ENCODE measurements at regions not wholly inside any gene's neighbourhood (a gene's known extent, or its start where the extent isn't known, plus 50 kb on each side); places are given as distances from the start of the nearest gene placed in this dataset.

DNA sequence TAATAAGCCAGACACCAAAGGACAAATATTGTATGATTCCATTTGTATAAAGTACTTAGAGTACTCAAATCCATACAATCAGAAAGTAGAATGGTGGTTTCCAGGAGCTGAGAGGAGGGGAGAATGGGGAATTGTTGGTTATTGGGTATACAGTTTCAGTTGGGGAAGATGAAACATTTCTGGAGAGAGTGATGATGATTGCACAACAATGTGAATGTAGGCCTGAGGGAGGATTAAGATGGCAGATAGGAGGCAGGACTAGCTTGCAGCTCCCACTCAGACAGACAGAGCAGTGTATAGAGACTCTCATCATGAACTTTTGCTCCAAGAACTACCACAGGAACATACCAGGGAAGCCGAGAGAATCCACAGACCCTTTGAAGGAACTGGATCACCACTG is 75.7 kb upstream of the PAK3 start:
- TF ChIP-seq MYC (IDR thresholded peaks at IDR 0.05; ENCODE audit: low read depth, low read length) = no peak
- TF ChIP-seq POLR2A (IDR thresholded peaks at IDR 0.05; ENCODE audit: low read depth, low read length) = no peak
- TF ChIP-seq, protein P1, sequence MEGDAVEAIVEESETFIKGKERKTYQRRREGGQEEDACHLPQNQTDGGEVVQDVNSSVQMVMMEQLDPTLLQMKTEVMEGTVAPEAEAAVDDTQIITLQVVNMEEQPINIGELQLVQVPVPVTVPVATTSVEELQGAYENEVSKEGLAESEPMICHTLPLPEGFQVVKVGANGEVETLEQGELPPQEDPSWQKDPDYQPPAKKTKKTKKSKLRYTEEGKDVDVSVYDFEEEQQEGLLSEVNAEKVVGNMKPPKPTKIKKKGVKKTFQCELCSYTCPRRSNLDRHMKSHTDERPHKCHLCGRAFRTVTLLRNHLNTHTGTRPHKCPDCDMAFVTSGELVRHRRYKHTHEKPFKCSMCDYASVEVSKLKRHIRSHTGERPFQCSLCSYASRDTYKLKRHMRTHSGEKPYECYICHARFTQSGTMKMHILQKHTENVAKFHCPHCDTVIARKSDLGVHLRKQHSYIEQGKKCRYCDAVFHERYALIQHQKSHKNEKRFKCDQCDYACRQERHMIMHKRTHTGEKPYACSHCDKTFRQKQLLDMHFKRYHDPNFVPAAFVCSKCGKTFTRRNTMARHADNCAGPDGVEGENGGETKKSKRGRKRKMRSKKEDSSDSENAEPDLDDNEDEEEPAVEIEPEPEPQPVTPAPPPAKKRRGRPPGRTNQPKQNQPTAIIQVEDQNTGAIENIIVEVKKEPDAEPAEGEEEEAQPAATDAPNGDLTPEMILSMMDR (IDR thresholded peaks at IDR 0.05; ENCODE audit: extremely low read depth in 1 of 2, insufficient read depth in 1 of 2, low read depth in 1 of 2, low read length in 2 of 2) = no peak
- TF ChIP-seq EZH2 (IDR thresholded peaks at IDR 0.05; ENCODE audit: borderline replicate concordance, low read depth, low read length, severe bottlenecking) = no peak
- TF ChIP-seq POLR2AphosphoS5 (IDR thresholded peaks at IDR 0.05; ENCODE audit: insufficient read depth, low read depth, low read length) = no peak
- TF ChIP-seq FOS (IDR thresholded peaks at IDR 0.05; ENCODE audit: borderline replicate concordance, insufficient read depth, low read length) = no peak

All from endothelial cell of umbilical vein (primary cell).